T1000 (cell line): ENCODE measurements at regions not wholly inside any gene's neighbourhood (a gene's known extent, or its start where the extent isn't known, plus 50 kb on each side); places are given as distances from the start of the nearest gene placed in this dataset.

ENCODE experiments used
- DNase-seq: peaks from one replicate; lab custom pipeline; 2025; ENCODE audit warnings: mixed read lengths; lab: John Stamatoyannopoulos, UW

DNA sequence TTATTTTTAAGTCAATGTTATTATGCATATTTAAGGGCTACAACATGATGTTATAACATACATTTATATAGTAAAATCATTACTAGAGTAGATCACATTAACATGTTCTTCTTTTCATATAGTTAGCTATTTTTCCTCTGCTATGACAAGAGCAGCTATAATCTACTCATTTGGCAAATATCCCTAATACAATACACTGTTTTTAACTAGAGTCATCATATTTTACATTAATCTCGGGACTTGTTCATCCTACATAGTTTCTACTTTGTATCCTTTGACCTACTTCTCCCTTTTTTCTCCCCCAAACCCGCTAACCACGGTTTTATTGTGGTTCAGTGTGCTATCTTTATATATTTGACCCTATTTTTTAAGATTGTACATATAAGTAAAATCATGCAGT is 249.0 kb downstream of the EPM2A start:
- DNase-seq: no peak

DNA sequence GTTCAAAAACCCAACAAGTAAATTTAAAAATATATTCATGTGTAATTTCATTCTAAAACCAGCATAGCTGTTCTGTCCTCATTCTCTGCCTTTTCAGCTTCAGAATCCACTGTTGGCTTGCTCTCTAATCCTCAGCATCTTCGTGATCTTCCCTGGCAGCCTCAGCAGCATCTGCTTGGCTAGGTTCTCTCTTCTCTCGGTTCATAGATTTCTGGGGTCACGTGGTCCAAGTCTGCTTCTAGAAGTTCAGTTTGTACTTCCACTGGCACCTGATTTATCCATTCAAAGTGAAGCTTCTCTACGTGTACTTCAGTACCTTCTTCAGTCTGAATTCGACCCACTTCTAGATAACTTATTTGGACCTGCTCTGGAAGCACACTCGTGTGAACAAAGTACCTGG is 245.7 kb downstream of the EPM2A start:
- DNase-seq: no peak

DNA sequence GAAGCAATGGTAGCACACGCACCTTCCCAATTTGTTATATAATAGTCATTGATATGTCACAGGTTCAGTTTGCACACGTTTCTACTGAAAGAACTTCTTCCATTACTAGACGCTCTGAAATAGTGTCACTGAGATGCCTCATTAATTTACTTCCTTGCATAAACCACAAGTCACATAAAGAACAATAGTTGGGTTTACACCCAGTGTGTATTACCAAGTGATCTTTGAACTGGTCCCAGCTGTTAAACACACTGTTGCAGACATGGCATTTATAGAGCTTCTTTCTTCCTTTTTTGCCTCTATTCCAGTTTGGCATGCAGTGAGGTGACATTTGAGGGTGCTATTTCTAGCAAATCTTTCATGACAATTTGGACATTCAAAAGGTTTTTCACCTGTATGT is 245.3 kb downstream of the EPM2A start:
- no peak for DNase-seq

DNA sequence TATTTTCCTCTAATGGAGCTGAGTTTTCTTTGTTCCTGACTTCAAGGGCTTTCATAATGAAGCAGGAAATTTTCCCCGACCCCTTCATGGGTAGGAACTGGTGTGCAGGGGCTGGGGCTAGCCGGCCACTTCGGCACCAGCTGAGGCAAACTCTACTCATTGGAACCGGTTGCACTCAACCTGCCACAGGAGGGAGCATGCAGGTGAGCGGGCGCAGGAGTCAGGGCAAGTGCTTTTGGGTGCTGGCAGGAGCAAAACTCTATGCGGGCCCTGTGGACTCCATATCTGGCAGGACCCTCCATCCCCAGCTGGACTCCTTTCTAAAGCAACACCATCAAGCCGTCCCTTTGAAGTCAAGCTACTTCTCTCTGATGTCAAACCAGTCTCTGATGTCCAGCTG is 244.2 kb downstream of the EPM2A start:
- no peak for DNase-seq

DNA sequence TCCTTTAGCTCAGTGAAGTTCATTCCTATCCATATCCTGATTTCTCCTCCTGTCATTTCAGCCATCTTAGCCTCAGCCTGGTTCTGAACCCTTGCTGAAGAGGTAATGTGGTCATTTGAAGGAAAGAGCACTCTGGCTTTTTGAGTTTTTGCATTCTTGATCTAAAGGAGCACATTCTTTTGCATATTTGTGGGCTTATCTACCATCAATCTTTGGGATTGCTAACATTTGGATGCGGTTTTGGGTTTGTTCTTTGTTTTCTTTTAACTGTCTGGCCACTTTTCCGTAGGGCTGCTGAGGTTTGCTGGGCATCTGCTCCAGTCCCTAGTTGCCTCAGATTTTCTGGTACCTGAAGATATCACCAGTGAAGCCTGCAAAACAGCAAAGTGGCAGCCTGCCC is 238.3 kb downstream of the EPM2A start:
- no peak for DNase-seq

DNA sequence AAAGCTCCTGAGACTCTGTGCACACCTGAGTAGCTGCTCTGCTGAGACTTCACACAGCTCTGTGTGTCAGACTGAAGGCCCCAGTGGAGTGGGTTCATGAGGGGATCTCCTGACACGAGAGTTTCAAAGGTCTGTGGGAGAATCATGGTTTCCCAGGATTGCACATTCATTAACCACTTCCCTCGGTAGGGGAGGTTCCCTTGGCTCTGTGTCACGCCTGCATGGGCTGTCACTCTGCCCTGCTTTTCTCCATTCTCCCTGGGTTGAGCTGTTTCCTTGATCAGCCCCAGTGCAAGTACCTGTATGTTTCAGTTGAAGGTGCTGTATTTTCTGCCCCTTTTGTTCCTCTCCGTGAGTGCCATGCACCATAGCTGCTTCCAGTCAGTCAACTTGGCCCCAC is 236.9 kb downstream of the EPM2A start:
- DNase-seq: no peak

DNA sequence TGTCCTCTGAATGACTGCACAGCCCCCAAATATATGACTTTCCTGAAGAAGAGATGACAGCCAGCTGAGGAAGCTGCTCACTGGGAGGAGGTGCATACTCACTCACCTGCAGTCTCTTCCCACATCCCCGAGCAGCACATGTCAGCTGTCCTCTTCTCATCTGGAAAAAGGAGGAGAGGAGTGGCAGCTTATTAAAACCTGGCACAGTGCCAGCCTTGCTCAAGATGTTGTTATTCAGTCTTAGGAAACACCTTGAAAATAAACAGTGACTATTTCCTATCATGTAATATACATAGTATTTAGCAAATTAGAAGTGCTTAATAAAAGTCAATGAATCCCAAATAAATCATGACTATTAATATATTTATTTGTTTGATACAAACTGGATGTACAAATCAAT is 232.9 kb downstream of the EPM2A start:
- DNase-seq: no peak

DNA sequence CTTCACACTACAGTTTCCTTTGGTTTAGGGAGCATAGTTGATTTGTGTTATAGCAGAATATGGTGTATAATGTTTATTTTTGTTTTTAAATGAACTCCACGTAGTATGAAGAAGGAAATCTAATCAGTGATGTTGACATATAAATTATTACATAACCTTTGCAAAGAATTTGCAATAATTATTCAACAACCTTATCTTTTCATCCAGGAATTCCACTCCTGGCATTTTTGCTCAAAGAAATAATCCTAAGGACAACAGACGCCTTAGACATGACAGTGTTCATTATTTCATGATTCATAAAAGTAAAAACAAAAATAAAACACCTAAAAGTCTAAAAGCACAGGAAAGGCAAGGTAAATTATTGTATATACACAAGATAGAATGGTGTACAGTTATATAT is 229.2 kb downstream of the EPM2A start:
- no peak for DNase-seq

DNA sequence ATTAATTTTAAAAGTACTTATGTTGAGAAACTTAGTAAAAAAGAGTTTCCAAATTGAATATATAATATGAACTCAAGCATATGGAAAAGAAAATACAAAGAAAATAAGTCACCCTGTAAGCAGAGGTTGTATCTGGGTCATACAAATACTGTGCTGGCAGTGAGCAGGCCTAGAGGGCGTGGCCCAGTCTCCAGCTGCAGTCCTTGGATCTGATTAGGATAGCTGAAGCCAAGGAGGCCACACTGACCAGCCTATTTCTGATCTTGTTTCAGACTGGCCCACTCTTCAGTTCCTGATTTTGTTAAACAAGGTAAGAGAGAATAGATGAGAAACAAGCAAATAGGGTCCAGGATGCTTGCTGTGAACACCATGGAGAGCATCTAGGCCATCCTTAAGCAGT is 228.8 kb downstream of the EPM2A start:
- DNase-seq: no peak

DNA sequence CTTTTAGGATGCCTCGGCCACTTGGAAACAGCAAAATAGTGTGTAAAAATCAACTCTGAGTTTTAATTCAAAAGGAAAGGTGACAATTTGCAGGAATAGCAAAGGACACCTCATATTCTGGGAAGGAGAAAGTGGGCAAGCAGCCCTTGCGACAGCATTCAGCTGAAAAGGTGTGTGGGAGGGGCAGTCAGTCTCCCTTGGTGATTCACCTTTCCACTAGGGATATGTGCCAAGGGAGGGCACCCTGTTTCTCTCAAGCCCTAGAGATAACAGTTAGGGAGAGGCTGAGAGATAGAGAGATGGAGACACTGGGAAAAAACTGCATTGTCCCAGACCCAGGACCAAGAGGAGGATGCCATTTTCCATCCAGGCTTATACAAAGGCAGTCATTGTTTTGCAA is 228.1 kb downstream of the EPM2A start:
- DNase-seq: no peak

DNA sequence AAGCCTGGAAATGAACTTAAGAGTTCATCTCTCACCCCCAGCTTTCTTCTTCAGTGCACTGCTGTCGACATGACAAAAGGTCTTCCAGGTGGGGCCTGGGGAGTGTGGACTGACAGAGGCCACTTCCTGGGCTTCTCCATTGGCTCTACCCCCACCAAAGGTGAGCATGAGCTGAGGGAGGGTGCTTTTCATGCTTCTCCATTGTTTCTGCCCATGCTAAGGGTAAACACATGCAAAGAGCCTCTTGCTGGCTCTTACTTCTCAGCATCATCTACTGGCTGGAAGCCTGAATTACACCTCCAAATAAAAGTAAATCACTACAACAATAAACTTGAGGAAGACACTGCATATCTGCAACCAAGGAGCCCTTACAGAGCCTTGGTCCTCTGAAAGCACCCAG is 227.2 kb downstream of the EPM2A start:
- DNase-seq: no peak

DNA sequence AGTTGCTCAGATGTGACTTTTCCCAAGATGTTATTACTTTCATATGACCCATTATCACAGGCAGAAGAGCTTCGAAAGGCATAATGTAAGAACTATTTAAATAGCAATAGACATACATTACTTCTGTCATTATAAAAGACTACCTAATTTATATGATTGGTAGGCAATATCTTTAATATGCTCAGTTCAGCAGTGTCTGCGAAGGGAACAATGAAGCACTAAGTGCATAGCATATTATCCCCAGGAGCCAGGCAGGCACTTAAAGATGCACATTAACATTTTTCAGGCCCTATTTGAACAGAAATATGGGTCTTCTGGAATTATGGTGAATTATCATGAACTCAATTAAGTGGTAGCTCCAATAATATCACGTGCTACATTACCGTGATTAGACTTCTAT is 217.8 kb downstream of the EPM2A start:
- DNase-seq: no peak

DNA sequence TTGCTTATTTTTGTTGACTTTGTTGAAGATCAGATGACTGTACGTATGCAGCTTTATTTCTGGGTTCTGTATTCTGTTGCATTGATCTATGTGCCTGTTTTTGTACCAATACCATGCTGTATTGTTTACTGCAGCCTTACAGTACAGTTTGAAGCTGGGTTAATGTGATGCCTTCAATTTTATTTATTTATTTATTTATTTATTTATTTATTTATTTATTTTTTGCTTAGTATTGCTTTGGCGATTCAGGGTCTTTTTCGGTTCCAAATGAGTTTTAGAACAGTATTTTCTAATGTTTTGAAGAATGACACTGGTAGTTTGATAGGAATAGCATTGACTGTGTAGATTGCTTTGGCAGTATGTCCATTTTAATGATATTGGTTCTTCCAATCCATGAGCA is 210.3 kb downstream of the EPM2A start:
- DNase-seq: no peak

DNA sequence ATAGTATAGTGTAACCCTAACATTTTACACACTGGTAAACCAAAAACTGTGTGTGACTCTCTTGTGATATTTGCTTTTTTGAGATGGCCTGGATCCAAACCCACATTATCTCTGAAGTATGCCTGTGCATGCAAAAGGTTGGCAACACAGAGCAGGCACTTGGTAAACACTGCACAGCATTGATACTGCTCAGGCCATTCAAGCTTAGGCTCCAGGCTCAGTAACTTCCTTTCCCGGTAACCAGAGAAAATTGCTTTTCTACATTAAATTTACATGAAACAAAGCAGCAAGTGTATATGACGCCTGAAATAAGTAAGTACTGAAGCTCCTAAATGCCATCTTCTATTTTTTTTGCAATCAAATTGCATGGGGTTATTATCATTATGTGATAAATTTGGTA is 205.7 kb downstream of the EPM2A start:
- DNase-seq: no peak

DNA sequence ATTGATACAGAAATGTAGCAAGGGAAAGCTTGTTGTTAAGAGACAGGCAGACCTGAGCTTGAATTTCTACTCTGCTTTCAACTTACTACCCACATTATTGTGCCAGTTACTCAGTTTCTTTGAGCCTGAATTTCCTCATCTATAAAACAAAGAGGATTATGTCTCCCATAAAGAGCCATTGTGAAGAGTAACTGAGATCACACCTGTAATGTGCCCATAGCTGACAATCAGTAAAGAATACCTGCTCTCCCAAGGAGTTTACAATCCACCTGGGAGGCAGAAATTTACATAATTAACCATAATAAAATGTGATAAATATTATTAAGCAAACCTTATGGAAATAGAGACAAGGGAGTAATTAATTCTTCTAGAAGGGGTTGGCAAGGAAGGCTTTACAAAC is 204.9 kb downstream of the EPM2A start:
- no peak for DNase-seq

DNA sequence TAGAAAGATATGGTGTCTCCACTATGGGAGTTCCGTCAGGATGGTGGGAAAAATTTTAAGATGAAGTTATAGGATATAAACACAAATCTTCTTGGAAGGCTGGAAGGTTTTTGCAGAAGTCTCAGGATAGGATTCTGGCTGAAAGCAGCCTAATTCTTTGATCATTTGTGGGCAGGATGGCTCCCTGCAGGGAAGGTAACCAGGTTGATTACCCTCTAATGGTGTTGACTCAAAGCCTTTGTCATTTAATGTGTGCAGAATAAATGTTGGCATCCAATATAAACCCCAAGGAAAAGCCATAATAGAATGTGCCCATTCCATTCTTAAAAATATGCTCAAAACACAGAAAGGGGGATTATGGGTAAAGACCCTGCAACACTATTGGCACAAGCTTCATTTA is 204.3 kb downstream of the EPM2A start:
- DNase-seq: no peak

DNA sequence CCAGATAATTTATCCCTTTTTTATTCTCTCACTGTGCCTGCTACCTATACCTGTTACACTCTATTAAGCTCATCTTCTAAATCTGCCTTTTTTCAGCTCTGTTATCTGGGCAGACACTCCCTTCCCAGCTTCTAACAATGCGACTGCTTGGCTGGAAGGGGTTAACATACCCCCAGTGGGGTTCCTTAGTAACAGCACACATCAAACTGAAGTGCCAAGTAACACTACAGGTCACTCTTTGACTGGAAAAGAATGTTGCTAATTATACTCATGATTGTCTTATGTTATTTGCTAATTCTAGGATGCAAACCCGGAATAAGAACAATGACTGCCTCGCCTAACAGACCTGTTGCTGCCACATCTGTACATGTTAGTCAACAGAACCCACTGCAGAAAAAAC is 203.5 kb downstream of the EPM2A start:
- DNase-seq: no peak

DNA sequence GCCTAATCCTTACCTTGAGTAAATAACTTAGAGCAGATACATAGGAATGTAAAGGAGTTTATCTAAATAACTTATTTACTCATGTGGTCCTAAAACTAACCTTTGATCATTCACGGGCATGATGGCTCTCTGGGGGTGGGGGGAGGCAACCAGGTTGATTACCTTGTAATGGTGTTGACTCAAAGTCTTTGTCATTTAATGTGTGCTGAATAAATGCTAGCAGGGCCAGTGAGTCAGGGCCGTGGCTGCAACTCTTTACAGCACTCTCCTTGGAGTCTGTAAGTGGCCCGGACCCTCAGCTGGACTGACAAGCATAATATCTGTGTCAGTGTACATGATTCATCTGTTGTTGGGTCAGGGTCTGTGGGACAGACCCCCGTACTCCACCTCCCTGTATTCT is 203.0 kb downstream of the EPM2A start:
- DNase-seq: no peak

DNA sequence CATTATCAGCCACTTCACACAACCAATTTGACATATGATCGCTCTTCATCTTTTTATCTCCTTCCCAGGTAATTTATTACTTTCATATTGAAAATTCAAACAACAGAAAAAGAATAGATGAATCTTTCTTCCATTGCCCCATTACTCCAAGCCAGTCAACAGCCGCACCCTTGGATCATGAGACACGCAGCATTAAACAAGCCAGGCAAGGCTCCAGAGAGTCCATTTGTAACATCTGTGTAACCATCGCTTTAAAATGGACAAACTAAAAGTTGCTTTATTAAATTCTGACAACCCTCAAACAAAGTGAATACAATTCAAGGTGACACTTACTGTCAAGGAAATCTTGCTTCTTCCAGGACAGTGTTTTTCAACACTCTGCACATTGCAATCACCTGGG is 200.3 kb downstream of the EPM2A start:
- DNase-seq: no peak

DNA sequence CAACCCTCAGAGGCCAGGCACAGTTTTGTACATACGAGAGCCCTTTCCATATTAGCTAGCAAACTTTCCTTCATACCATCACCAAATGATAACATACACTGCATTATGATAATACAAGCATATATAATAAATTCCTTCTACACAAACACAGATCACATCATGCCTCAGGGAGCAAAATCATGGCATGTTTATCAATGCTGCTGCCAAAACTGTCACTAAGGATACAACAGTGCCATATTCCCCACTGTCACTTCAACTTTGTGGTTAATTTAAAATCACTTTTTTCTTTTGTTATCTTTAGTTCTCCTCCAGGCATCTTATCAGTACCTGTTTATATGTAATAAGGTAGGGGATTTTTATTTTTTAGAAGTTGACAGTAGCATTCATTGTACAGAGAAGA is 196.3 kb downstream of the EPM2A start:
- DNase-seq: no peak

DNA sequence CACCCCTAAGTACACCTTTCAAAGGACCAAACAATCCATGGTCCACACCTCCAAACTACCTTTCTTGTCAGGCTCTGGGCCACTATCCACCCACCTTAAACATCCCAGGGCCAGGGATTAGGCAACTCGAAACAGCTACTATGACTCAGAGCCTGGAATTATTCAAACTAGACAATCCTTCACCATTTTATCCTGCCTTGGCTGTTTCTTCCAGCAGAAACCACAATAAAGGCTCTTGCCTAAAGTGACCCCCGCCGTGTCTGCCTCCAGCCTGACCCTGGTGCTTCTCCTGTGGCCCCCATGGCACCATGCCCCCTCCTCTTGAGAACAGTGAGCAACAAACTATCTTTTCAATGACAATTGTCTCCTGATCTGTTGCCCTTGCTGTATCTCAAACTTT is 195.5 kb downstream of the EPM2A start:
- DNase-seq: no peak

DNA sequence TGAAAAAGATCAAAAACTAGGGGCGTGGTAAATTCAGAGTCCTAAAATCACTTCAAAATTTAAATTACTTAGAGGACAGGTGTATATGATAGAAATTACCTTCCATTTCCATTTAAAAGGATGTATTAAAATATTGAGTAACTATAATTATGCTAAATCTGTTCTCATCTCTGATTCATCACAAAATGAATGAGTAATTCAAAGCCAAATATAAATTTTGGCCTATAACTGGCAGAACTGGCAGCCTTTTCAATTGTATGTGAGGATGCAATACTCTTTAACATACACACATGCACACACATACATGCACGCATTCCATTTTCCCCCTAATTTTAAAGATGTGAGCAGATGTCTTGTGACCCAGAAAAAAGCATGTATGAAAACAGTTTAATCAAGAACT is 194.6 kb downstream of the EPM2A start:
- no peak for DNase-seq

DNA sequence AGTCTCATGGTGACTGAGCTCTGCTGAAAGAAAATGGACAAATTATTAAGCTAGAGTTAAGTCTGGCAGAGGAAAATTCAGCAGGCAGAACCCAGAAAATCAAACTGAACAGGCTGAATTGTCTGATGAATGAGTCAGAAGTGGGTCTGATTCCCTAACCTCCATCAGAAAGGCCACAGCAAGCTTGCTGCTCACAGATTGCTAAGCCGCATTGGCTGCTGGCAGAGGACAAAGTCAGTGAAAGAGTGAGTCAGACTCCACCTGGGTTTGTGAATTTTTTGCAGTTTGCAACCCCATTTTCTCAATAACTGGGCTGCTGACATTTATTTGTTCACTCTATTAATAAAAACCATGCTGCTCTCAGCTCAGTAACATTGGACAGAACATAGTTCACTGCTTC is 191.3 kb downstream of the EPM2A start:
- DNase-seq: peak; percentile 21

DNA sequence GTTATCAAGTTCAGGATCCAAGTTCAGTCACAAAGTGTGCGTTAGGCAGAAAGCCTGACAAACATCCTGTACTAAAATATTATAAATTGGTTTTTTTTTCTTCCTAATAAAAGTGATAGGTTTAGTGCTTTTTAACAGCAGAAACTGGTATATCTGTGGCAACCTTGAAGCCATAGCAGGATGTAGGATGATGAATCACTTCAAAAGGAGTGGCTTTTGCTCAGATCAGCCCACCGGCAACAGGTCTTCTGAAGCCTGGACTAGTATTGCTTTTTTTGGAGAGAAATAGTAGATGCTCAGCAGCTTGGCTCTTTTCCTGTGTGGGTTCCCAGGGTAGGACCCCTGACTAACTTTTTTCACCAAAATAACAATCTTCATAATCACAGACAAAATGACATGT is 190.8 kb downstream of the EPM2A start:
- DNase-seq: no peak

DNA sequence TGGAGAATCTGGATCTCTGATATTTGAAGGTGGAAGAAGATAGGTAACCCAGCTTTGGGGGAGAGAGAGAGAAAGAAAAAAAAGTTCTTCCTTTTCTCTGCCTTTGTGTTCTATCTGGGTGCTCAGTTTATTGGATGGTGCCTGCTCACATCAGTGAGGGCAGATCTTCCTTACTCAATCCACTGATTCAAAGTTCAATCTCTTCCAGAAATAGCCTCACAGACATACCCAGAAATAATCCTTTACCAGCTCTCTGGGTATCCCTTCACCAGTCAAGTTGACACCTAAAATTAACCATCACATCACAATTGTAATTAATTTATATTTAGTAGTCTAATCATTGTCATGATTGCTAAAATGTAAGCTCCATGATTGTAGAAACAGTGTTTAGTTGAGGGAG is 189.1 kb downstream of the EPM2A start:
- no peak for DNase-seq
